K562 (cell line): ENCODE measurements at regions not wholly inside any gene's neighbourhood (a gene's known extent, or its start where the extent isn't known, plus 50 kb on each side); places are given as distances from the start of the nearest gene placed in this dataset.

Experiments used
- ATAC-seq: fragments of 200-7000 bp; cut with Tn5 transposase; 3 replicates; pipeline ENCODE4 v1.9.1; 2020; ENCODE audit warnings: moderate library complexity
- BruUV-seq: library from RNA; stranded (reverse); fragments of 400-500 nt; replicated peaks from 2 replicates; lab custom pipeline; 2021; lab: Mats Ljungman, UMichigan
- CTCF ChIA-PET: fragments of 300-600 bp; formaldehyde crosslinking; extraction: SDS; loops from one replicate; lab custom pipeline; 2021; ENCODE audit warnings: low intra/inter-chr PET ratio; lab: Yijun Ruan, JAX
- POLR2A ChIA-PET: fragments of 300-600, 350-650 bp; sonication (Branson Sonifier 250); formaldehyde crosslinking; extraction: SDS; loops from one replicate; lab custom pipeline; 2021; ENCODE audit warnings: antibody characterized with exemption, inconsistent platforms; lab: Yijun Ruan, JAX
- DNase-seq, 4 experiments: peaks; one replicate each; pipeline versions ENCODE4 v3.0.0 to v3.0.0-alpha.2; 2011 to 2018; ENCODE audit warnings: low spot score in 3 of 4, mixed read lengths in 3 of 4; ENCODE audit errors: extremely low read depth in 1 of 4
- FAIRE-seq: peaks from 2 replicates; lab custom pipeline; 2011; peaks lifted over from hg19 to GRCh38; lab: Jason Lieb, UNC
- H2AFZ ChIP-seq: 2 replicates; pipeline ENCODE4 v1.6.0; 2011; ENCODE audit warnings: low read depth, low read length, control low read depth, inconsistent platforms
- H3K27ac ChIP-seq: fragments of 200-600 bp; 3 replicates; pipeline ENCODE4 v1.8.0; 2011; ENCODE audit warnings: low read depth, mild to moderate bottlenecking, control low read depth, inconsistent platforms, low read length, moderate library complexity, mixed read lengths; ENCODE audit errors: extremely low read depth
- H3K27me3 ChIP-seq, 2 experiments: fragments of 300-600 bp in 1 of 2; 2 replicates in 1 of 2; 3 replicates in 1 of 2; pipeline versions ENCODE4 v1.6.0 to v1.8.0; 2011; ENCODE audit warnings: inconsistent platforms in 2 of 2, low read length in 2 of 2, mild to moderate bottlenecking in 1 of 2, mixed read lengths in 1 of 2, moderate library complexity in 1 of 2; ENCODE audit not compliant: control insufficient read depth in 2 of 2, insufficient read depth in 2 of 2
- H3K36me3 ChIP-seq: fragments of 300-600 bp; 3 replicates; pipeline ENCODE4 v1.8.0; 2011; ENCODE audit warnings: mild to moderate bottlenecking, low read length, inconsistent platforms; ENCODE audit not compliant: control insufficient read depth, insufficient read depth
- H3K4me1 ChIP-seq, 2 experiments: fragments of 200-600 bp in 1 of 2; replicated peaks in 1 of 2; 2 replicates in 1 of 2; 3 replicates in 1 of 2; pipeline versions ENCODE4 v1.5.1 to v1.8.0; 2011; ENCODE audit warnings: inconsistent platforms in 2 of 2, low read length in 2 of 2, mild to moderate bottlenecking in 1 of 2, mixed read lengths in 1 of 2, moderate library complexity in 1 of 2; ENCODE audit not compliant: control insufficient read depth in 2 of 2, insufficient read depth in 2 of 2
- H3K4me2 ChIP-seq: 2 replicates; pipeline ENCODE4 v1.6.1; 2011; ENCODE audit warnings: low read length, control low read depth, inconsistent platforms, mixed read lengths; ENCODE audit not compliant: insufficient read depth
- H3K4me3 ChIP-seq: fragments of 200-600 bp; sonication (generic), shearing (Covaris generic); 2 replicates; pipeline ENCODE4 v1.5.1; 2016; ENCODE audit warnings: control low read depth, inconsistent platforms
- H3K79me2 ChIP-seq: fragments of 200-600 bp; 3 replicates; pipeline ENCODE4 v1.8.0; 2011; ENCODE audit warnings: low read length, inconsistent platforms; ENCODE audit not compliant: control insufficient read depth, insufficient read depth
- H3K9ac ChIP-seq, 2 experiments: 2 replicates each; pipeline versions ENCODE4 v1.6.0 to v1.6.1; 2011; ENCODE audit warnings: low read depth in 2 of 2, low read length in 2 of 2, control low read depth in 1 of 2, inconsistent platforms in 1 of 2, mild to moderate bottlenecking in 1 of 2, mixed read lengths in 1 of 2; ENCODE audit not compliant: insufficient read depth in 1 of 2
- H3K9me1 ChIP-seq: one replicate; pipeline ENCODE4 v1.6.0; 2011; ENCODE audit warnings: inconsistent platforms, mild to moderate bottlenecking, low read length, moderate library complexity; ENCODE audit not compliant: control insufficient read depth, insufficient read depth
- H3K9me3 ChIP-seq: replicated peaks from 2 replicates; pipeline ENCODE4 v1.5.1; 2011; ENCODE audit warnings: low read depth, low read length, inconsistent platforms; ENCODE audit not compliant: control insufficient read depth, insufficient read depth
- H4K20me1 ChIP-seq: replicated peaks from 2 replicates; pipeline ENCODE4 v1.6.1; 2011; ENCODE audit warnings: low read length, inconsistent platforms, mixed read lengths; ENCODE audit not compliant: control insufficient read depth, insufficient read depth
- BRF2 ChIP-seq: IDR thresholded peaks from 3 replicates; pipeline ENCODE4 v1.6.1; 2011; ENCODE audit warnings: borderline replicate concordance, mild to moderate bottlenecking; ENCODE audit not compliant: insufficient read length, insufficient read depth
- CREB5 ChIP-seq: fragments of 250-450 bp; sonication (Bioruptor Pico); IDR thresholded peaks from 2 replicates; pipeline ENCODE4 v1.5.0; 2020; ENCODE audit warnings: mild to moderate bottlenecking
- CTBP1 ChIP-seq: fragments of 450-650 bp; IDR thresholded peaks from 2 replicates; pipeline ENCODE4 v1.6.1; 2016; ENCODE audit warnings: borderline replicate concordance
- GABPB2 ChIP-seq: fragments of 250-450 bp; sonication (Bioruptor Pico); conservative IDR thresholded peaks from 2 replicates; pipeline ENCODE4 v1.5.1; 2021; ENCODE audit warnings: mild to moderate bottlenecking
- IRF9 ChIP-seq: fragments of 450-650 bp; IDR thresholded peaks from 2 replicates; pipeline ENCODE4 v1.6.1; 2016; ENCODE audit warnings: missing biosample characterization, missing genetic modification characterization
- KAT8 ChIP-seq: fragments of 450-650 bp; IDR thresholded peaks from 2 replicates; pipeline ENCODE4 v1.6.1; 2016; ENCODE audit warnings: low read depth, mild to moderate bottlenecking
- NR2F6 ChIP-seq: fragments of 450-650 bp; formaldehyde crosslinking; IDR thresholded peaks from 2 replicates; pipeline ENCODE4 v1.4.0; 2020; ENCODE audit warnings: mild to moderate bottlenecking
- PURB ChIP-seq: sonication (generic); formaldehyde crosslinking; IDR thresholded peaks from 2 replicates; pipeline ENCODE4 v1.9.0; 2021; ENCODE audit warnings: low read depth, mild to moderate bottlenecking, missing genetic modification reagents
- RBM15 ChIP-seq: fragments of 200-400 bp; formaldehyde crosslinking; IDR thresholded peaks from 2 replicates; pipeline ENCODE4 v1.6.1; 2018; ENCODE audit warnings: mild to moderate bottlenecking, low read length, moderate library complexity; ENCODE audit not compliant: insufficient read depth
- SMARCA4 ChIP-seq: fragments of 450-650 bp; IDR thresholded peaks from 2 replicates; pipeline ENCODE4 v1.6.1; 2016
- SMARCB1 ChIP-seq: IDR thresholded peaks from 2 replicates; pipeline ENCODE4 v1.6.1; 2011; ENCODE audit warnings: improper control_type of control experiment, low read depth; ENCODE audit not compliant: insufficient read length
- TAF15 ChIP-seq: fragments of 200-400 bp; formaldehyde crosslinking; IDR thresholded peaks from 2 replicates; pipeline ENCODE4 v1.6.1; 2017; ENCODE audit warnings: mild to moderate bottlenecking, low read depth, low read length, moderate library complexity
- ZNF316 ChIP-seq: fragments of 450-650 bp; IDR thresholded peaks from 2 replicates; pipeline ENCODE4 v1.6.1; 2016
- ZNF76 ChIP-seq: fragments of 250-450 bp; sonication (Bioruptor Pico); IDR thresholded peaks from 2 replicates; pipeline ENCODE4 v1.4.0; 2020; ENCODE audit warnings: mild to moderate bottlenecking, moderate library complexity, borderline replicate concordance
- WGBS: fragments of 100-300 bp; shearing (Covaris generic); methylation state at CpG from one replicate; pipeline ENCODE4 v1.1.6; 2016; ENCODE audit warnings: low coverage, mixed read lengths; ENCODE audit not compliant: insufficient coverage; ENCODE audit errors: missing lambda C conversion rate; 5-methylcytosine and 5-hydroxymethylcytosine counted together
- in situ Hi-C: fragments of 300-500 bp; cut with MboI; formaldehyde crosslinking; loops from 4 replicates; pipeline ENCODE4 v1.15.0; 2018; ENCODE audit warnings: inconsistent platforms, mixed read lengths
- intact Hi-C: fragments of 100-400 bp; cut with micrococcal nuclease; formaldehyde crosslinking; loops from 2 replicates; pipeline ENCODE4 v1.14.2; 2022
- TF ChIP-seq, protein P1 (sequence below): fragments of 250-450 bp; sonication (Bioruptor Pico); IDR thresholded peaks from 2 replicates; pipeline ENCODE4 v1.8.0; 2022; ENCODE audit warnings: inconsistent platforms

GRCh38 chr7:156514851-156515250 lies 125.7 kb upstream of the RNF32 start:
- no peak overlapping the region for H3K4me2 ChIP-seq
- no peak for ATAC-seq
- no peak for DNase-seq
- H3K4me3 ChIP-seq, result no peak overlapping the region
- BruUV-seq, result no TSS peak
- POLR2A ChIA-PET, result interaction anchor here (1.0 to 1.2 kb wide), 2 partner anchors 9 to 10 kb away, joined by 3 read pairs; no protein-coding TSS in a partner anchor
- no peaks in the 10 kb centered on the region for H3K9me3 ChIP-seq
- no peaks in the 10 kb centered on the region for H3K36me3 ChIP-seq
- H3K9ac ChIP-seq, result no peak overlapping the region
- peaks cover 26 to 59% of the 10 kb centered on the region in 2 experiments; a peak in 4 of 5 replicates for H3K27me3 ChIP-seq
- H3K4me1 ChIP-seq, result peaks cover 0 to 3% of the 10 kb centered on the region in 2 experiments; a peak in 2 of 5 replicates
- in situ Hi-C loops, result no loop called here
- TF ChIP-seq NR2F6 (CRISPR knock-in tag) (no peak), ZNF316 (no peak), ZNF76 (CRISPR knock-in tag) (no peak), SMARCB1 (no peak), SMARCA4 (no peak), BRF2 (no peak), RBM15 (no peak), PURB (no peak), CREB5 (no peak), CTBP1 (no peak), GABPB2 (no peak), TAF15 (no peak), IRF9 (tag) (no peak), KAT8 (no peak)
- TF ChIP-seq, protein P1, sequence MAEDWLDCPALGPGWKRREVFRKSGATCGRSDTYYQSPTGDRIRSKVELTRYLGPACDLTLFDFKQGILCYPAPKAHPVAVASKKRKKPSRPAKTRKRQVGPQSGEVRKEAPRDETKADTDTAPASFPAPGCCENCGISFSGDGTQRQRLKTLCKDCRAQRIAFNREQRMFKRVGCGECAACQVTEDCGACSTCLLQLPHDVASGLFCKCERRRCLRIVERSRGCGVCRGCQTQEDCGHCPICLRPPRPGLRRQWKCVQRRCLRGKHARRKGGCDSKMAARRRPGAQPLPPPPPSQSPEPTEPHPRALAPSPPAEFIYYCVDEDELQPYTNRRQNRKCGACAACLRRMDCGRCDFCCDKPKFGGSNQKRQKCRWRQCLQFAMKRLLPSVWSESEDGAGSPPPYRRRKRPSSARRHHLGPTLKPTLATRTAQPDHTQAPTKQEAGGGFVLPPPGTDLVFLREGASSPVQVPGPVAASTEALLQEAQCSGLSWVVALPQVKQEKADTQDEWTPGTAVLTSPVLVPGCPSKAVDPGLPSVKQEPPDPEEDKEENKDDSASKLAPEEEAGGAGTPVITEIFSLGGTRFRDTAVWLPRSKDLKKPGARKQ (CRISPR knock-in tag), result no peak
- TF ChIP-seq, all 486 proteins: peak for 0
- Histone ChIP-seq H3K79me2 (no peaks in the 10 kb centered on the region), H3K9me1 (no peaks in the 10 kb centered on the region), H4K20me1 (no peaks in the 10 kb centered on the region), H2AFZ (no peak overlapping the region), H3K27ac (no peak overlapping the region)
- no peak for FAIRE-seq
- 1% methylated on average over 7 of the region's 7 CpGs for WGBS
- CTCF ChIA-PET, result no interaction called here
- intact Hi-C loops, result no loop called here
